M059J (cell line): ENCODE measurements at regions not wholly inside any gene's neighbourhood (a gene's known extent, or its start where the extent isn't known, plus 50 kb on each side); places are given as distances from the start of the nearest gene placed in this dataset.
"Not testable (repeated sequence)": the region's sequence is repeated elsewhere in the genome, so short reads cannot be mapped to it uniquely, and the experiment has no call there.

ENCODE experiments used
- DNase-seq: peaks from one replicate; pipeline ENCODE4 v3.0.0-alpha.2; 2012; ENCODE audit warnings: low read depth

- DNase-seq, result no peak
These were observed 223.4 kb downstream of the NAF1 start for GRCh38 chr4:162943263-162943662.

- DNase-seq, result no peak
These were observed 227.8 kb downstream of the NAF1 start for GRCh38 chr4:162938738-162939485.

- no peak for DNase-seq
These were observed 231.5 kb downstream of the NAF1 start for GRCh38 chr4:162935214-162935613.

- peak; percentile 2 for DNase-seq
These were observed 235.4 kb downstream of the NAF1 start for GRCh38 chr4:162931286-162931685.

- no peak for DNase-seq
These were observed 245.4 kb downstream of the NAF1 start for GRCh38 chr4:162921178-162921785.

- no peak for DNase-seq
These were observed 246.0 kb downstream of the NAF1 start for GRCh38 chr4:162920649-162921048.

GRCh38 chr4:162912482-162912881 lies 254.2 kb downstream of the NAF1 start:
- DNase-seq, result no peak

- DNase-seq, result no peak
These were observed 255.3 kb downstream of the NAF1 start for GRCh38 chr4:162911349-162911748.

- DNase-seq, result no peak
These were observed 256.7 kb downstream of the NAF1 start for GRCh38 chr4:162909952-162910351.

- no peak for DNase-seq
These were observed 272.3 kb downstream of the NAF1 start for GRCh38 chr4:162894387-162894786.

GRCh38 chr4:162891788-162892707 lies 274.6 kb downstream of the NAF1 start:
- DNase-seq, result peak; percentile 51

GRCh38 chr4:162878096-162878495 lies 288.6 kb downstream of the NAF1 start:
- no peak for DNase-seq

GRCh38 chr4:162874748-162875147 lies 291.9 kb downstream of the NAF1 start:
- no peak for DNase-seq

GRCh38 chr4:162871990-162872389 lies 294.7 kb downstream of the NAF1 start:
- DNase-seq, result no peak

GRCh38 chr4:162869157-162869556 lies 297.5 kb downstream of the NAF1 start:
- DNase-seq, result no peak

GRCh38 chr4:162866565-162866964 lies 300.1 kb downstream of the NAF1 start:
- DNase-seq, result no peak

GRCh38 chr4:162865102-162865501 lies 301.6 kb downstream of the NAF1 start:
- DNase-seq, result no peak

- DNase-seq, result no peak
These were observed 312.9 kb downstream of the NAF1 start for GRCh38 chr4:162853788-162854187.

- DNase-seq, result no peak
These were observed 314.0 kb downstream of the NAF1 start for GRCh38 chr4:162852642-162853041.

GRCh38 chr4:162851241-162851758 lies 315.4 kb downstream of the NAF1 start:
- not testable (repeated sequence) for DNase-seq

- no peak for DNase-seq
These were observed 316.8 kb downstream of the NAF1 start for GRCh38 chr4:162849937-162850336.

GRCh38 chr4:162847945-162848549 lies 318.6 kb downstream of the NAF1 start:
- no peak for DNase-seq
